Endothelial cell of umbilical vein (primary cell): ENCODE measurements at regions not wholly inside any gene's neighbourhood (a gene's known extent, or its start where the extent isn't known, plus 50 kb on each side); places are given as distances from the start of the nearest gene placed in this dataset.
"Not testable (repeated sequence)": the region's sequence is repeated elsewhere in the genome, so short reads cannot be mapped to it uniquely, and the experiment has no call there.

Source experiments
- BruUV-seq: library from RNA; stranded (reverse); fragments of 400-500 nt; replicated peaks from 2 replicates; lab custom pipeline; 2021; lab: Mats Ljungman, UMichigan
- CTCF ChIA-PET: fragments of 300-600, 350-600 bp; sonication (Branson Sonifier 250); formaldehyde crosslinking; loops from one replicate; lab custom pipeline; 2021; ENCODE audit warnings: antibody characterized with exemption, inconsistent platforms; lab: Charles Lee
- POLR2A ChIA-PET: fragments of 300-600, 350-600 bp; sonication (Branson Sonifier 250); formaldehyde crosslinking; loops from one replicate; lab custom pipeline; 2021; ENCODE audit warnings: antibody characterized with exemption, inconsistent platforms; lab: Charles Lee
- DNase-seq: peaks from one replicate; pipeline ENCODE4 v3.0.0-alpha.2; 2011; ENCODE audit warnings: low read depth, low spot score
- FAIRE-seq: peaks from 2 replicates; lab custom pipeline; 2011; peaks lifted over from hg19 to GRCh38; lab: Jason Lieb, UNC
- H2AFZ ChIP-seq: 2 replicates; pipeline ENCODE4 v1.6.0; 2012; ENCODE audit warnings: low read depth, low read length, control low read depth, inconsistent platforms
- H3K27ac ChIP-seq: 2 replicates; pipeline ENCODE4 v1.5.1; 2011; ENCODE audit warnings: low read depth, mild to moderate bottlenecking, control low read depth, low read length, moderate library complexity; ENCODE audit not compliant: insufficient read depth
- H3K27me3 ChIP-seq, 2 experiments: 2 replicates each; pipeline versions ENCODE4 v1.6.0 to v1.6.1; 2011; ENCODE audit warnings: low read length in 2 of 2, mixed read lengths in 1 of 2; ENCODE audit not compliant: control insufficient read depth in 2 of 2, insufficient read depth in 2 of 2
- H3K36me3 ChIP-seq, 2 experiments: 2 replicates in 1 of 2; 3 replicates in 1 of 2; pipeline ENCODE4 v1.5.1; 2011; ENCODE audit warnings: low read length in 2 of 2, mild to moderate bottlenecking in 1 of 2, moderate library complexity in 1 of 2; ENCODE audit not compliant: control insufficient read depth in 2 of 2, insufficient read depth in 2 of 2; ENCODE audit errors: extremely low read depth in 1 of 2
- H3K4me1 ChIP-seq: 3 replicates; pipeline ENCODE4 v1.5.1; 2011; ENCODE audit warnings: mild to moderate bottlenecking, low read length; ENCODE audit not compliant: control insufficient read depth, insufficient read depth; ENCODE audit errors: extremely low read depth
- H3K4me2 ChIP-seq: 2 replicates; pipeline ENCODE4 v1.6.1; 2011; ENCODE audit warnings: low read length, control low read depth, mixed read lengths; ENCODE audit not compliant: insufficient read depth
- H3K4me3 ChIP-seq, 3 experiments: fragments of 200-600 bp in 1 of 3; sonication (generic), shearing (Covaris generic) in 1 of 3; replicated peaks in 1 of 3; 2 replicates each; pipeline ENCODE4 v1.5.1; 2011 to 2016; ENCODE audit warnings: control low read depth in 3 of 3, low read length in 3 of 3, mild to moderate bottlenecking in 2 of 3, inconsistent platforms in 1 of 3, low read depth in 1 of 3, moderate library complexity in 1 of 3; ENCODE audit not compliant: insufficient read depth in 1 of 3
- H3K79me2 ChIP-seq: 2 replicates; pipeline ENCODE4 v1.6.0; 2012; ENCODE audit warnings: low read length, inconsistent platforms; ENCODE audit not compliant: control insufficient read depth, insufficient read depth
- H3K9ac ChIP-seq: replicated peaks from 2 replicates; pipeline ENCODE3; 2011; ENCODE audit warnings: low read length, control low read depth; ENCODE audit not compliant: insufficient read depth; ENCODE audit errors: extremely low read depth
- H3K9me1 ChIP-seq: replicated peaks from 3 replicates; pipeline ENCODE4 v1.6.0; 2011; ENCODE audit warnings: mild to moderate bottlenecking, low read length; ENCODE audit not compliant: control insufficient read depth, insufficient read depth; ENCODE audit errors: extremely low read depth
- H3K9me3 ChIP-seq: replicated peaks from 2 replicates; pipeline ENCODE4 v1.5.1; 2012; ENCODE audit warnings: low read length, inconsistent platforms; ENCODE audit not compliant: control insufficient read depth, insufficient read depth
- H4K20me1 ChIP-seq: replicated peaks from 2 replicates; pipeline ENCODE3; 2011; ENCODE audit warnings: mild to moderate bottlenecking, low read length; ENCODE audit not compliant: control insufficient read depth, insufficient read depth; ENCODE audit errors: extremely low read depth
- dilution Hi-C: fragments of 300-500 bp; cut with MboI; formaldehyde crosslinking; loops from one replicate; pipeline ENCODE4 v1.15.0; 2019; ENCODE audit warnings: low sequenced_read_pairs; ENCODE audit not compliant: extremely low pct_ligation_motif_present
- intact Hi-C: fragments of 100-400 bp; cut with micrococcal nuclease; formaldehyde crosslinking; loops from one replicate; pipeline ENCODE4 v1.10.0; 2022

- H3K9me3 ChIP-seq, H3K9ac ChIP-seq, H3K4me2 ChIP-seq, H3K4me3 ChIP-seq, FAIRE-seq, H2AFZ ChIP-seq, H3K27me3 ChIP-seq, CTCF ChIA-PET, H3K79me2 ChIP-seq, DNase-seq, H3K9me1 ChIP-seq, H3K36me3 ChIP-seq, intact Hi-C loops, H4K20me1 ChIP-seq, BruUV-seq, dilution Hi-C loops, POLR2A ChIA-PET: not testable (repeated sequence)
- Histone ChIP-seq H3K4me1 (peaks cover 44% of the 10 kb centered on the region), H3K27ac (peak overlapping the region; percentile 50)
Observed at GRCh38 chr16:29267891-29268290, 138.6 kb downstream of the NPIPB11 start.

GRCh38 chr16:29267055-29267619 is 139.4 kb downstream of the NPIPB11 start:
- POLR2A ChIA-PET, H3K4me3 ChIP-seq, H4K20me1 ChIP-seq, dilution Hi-C loops, H3K79me2 ChIP-seq, BruUV-seq, H3K36me3 ChIP-seq, H3K9me3 ChIP-seq, FAIRE-seq, intact Hi-C loops, CTCF ChIA-PET, H3K9me1 ChIP-seq, H3K9ac ChIP-seq, DNase-seq, H3K27me3 ChIP-seq, H2AFZ ChIP-seq: not testable (repeated sequence)
- H3K4me1 ChIP-seq = peaks cover 49% of the 10 kb centered on the region
- peak overlapping the region; percentile 84 for H3K27ac ChIP-seq
- peak overlapping the region; percentile 36 for H3K4me2 ChIP-seq
